Non-pigmented ciliary epithelial cell (primary cell): ENCODE measurements at regions not wholly inside any gene's neighbourhood (a gene's known extent, or its start where the extent isn't known, plus 50 kb on each side); places are given as distances from the start of the nearest gene placed in this dataset.
"Not testable (repeated sequence)": the region's sequence is repeated elsewhere in the genome, so short reads cannot be mapped to it uniquely, and the experiment has no call there.

Source experiments
- DNase-seq: peaks from one replicate; pipeline ENCODE4 v3.0.0-alpha.2; 2010; ENCODE audit warnings: low read depth

GRCh38 chr7:65317372-65317771 lies 56.3 kb upstream of the ZNF92 start:
- no peak for DNase-seq

- DNase-seq: no peak
These were observed 62.9 kb upstream of the ZNF92 start for GRCh38 chr7:65310761-65311160.

GRCh38 chr7:65308300-65308678 lies 65.4 kb upstream of the ZNF92 start:
- DNase-seq: no peak

GRCh38 chr7:65307651-65308299 lies 65.9 kb upstream of the ZNF92 start:
- DNase-seq: no peak

GRCh38 chr7:65304175-65304574 lies 69.5 kb upstream of the ZNF92 start:
- no peak for DNase-seq

- DNase-seq: no peak
These were observed 70.8 kb upstream of the ZNF92 start for GRCh38 chr7:65302883-65303282.

- no peak for DNase-seq
These were observed 72.6 kb upstream of the ZNF92 start for GRCh38 chr7:65301007-65301406.

- DNase-seq: no peak
These were observed 78.2 kb upstream of the ZNF92 start for GRCh38 chr7:65295409-65295808.

- not testable (repeated sequence) for DNase-seq
These were observed 83.3 kb upstream of the ZNF92 start for GRCh38 chr7:65290340-65290739.

- peak; percentile 10 for DNase-seq
These were observed 86.6 kb upstream of the ZNF92 start for GRCh38 chr7:65287023-65287422.

- no peak for DNase-seq
These were observed 87.5 kb upstream of the ZNF92 start for GRCh38 chr7:65285906-65286864.

GRCh38 chr7:65285241-65285640 lies 88.4 kb upstream of the ZNF92 start:
- DNase-seq: not testable (repeated sequence)

GRCh38 chr7:65279795-65280194 lies 93.9 kb upstream of the ZNF92 start:
- no peak for DNase-seq

GRCh38 chr7:65276822-65277221 lies 96.8 kb upstream of the ZNF92 start:
- DNase-seq: no peak

GRCh38 chr7:65271502-65271901 lies 102.2 kb upstream of the ZNF92 start:
- not testable (repeated sequence) for DNase-seq

- DNase-seq: no peak
These were observed 104.4 kb upstream of the ZNF92 start for GRCh38 chr7:65269150-65269856.

- no peak for DNase-seq
These were observed 104.9 kb upstream of the ZNF92 start for GRCh38 chr7:65268782-65269149.

GRCh38 chr7:65265933-65266519 lies 107.6 kb upstream of the ZNF92 start:
- DNase-seq: no peak

- no peak for DNase-seq
These were observed 109.4 kb upstream of the ZNF92 start for GRCh38 chr7:65264258-65264657.

GRCh38 chr7:65260673-65261072 lies 113.0 kb upstream of the ZNF92 start:
- DNase-seq: not testable (repeated sequence)

- not testable (repeated sequence) for DNase-seq
These were observed 113.7 kb upstream of the ZNF92 start for GRCh38 chr7:65259864-65260525.

- no peak for DNase-seq
These were observed 119.6 kb upstream of the ZNF92 start for GRCh38 chr7:65254061-65254460.
